ENCODE measurements at regions not wholly inside any gene's neighbourhood (a gene's known extent, or its start where the extent isn't known, plus 50 kb on each side); places are given as distances from the start of the nearest gene placed in this dataset.

DNA sequence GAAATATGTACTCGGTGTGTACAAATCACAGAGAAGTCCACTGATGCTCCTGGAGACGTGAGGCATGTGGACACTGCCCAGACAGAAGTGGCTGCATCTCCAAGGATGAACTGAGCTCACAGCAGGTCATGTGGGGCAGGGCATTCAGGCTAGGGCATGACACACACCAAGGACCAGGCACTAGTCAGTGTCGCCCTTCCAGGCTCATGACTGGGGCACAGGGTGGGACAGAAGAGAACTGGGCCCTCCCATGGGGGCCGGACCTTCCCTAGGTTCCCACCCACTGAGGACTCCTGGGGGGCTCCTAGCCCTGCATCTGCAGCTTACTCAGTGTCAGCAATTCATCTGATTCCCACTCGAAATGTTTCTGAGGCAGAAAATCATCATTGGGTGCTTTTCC, 256.8 kb upstream of the IRX4 start:
- H3K9me3 ChIP-seq: no peaks in the 10 kb centered on the region
- TF ChIP-seq, protein P1, sequence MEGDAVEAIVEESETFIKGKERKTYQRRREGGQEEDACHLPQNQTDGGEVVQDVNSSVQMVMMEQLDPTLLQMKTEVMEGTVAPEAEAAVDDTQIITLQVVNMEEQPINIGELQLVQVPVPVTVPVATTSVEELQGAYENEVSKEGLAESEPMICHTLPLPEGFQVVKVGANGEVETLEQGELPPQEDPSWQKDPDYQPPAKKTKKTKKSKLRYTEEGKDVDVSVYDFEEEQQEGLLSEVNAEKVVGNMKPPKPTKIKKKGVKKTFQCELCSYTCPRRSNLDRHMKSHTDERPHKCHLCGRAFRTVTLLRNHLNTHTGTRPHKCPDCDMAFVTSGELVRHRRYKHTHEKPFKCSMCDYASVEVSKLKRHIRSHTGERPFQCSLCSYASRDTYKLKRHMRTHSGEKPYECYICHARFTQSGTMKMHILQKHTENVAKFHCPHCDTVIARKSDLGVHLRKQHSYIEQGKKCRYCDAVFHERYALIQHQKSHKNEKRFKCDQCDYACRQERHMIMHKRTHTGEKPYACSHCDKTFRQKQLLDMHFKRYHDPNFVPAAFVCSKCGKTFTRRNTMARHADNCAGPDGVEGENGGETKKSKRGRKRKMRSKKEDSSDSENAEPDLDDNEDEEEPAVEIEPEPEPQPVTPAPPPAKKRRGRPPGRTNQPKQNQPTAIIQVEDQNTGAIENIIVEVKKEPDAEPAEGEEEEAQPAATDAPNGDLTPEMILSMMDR (IDR thresholded peaks at IDR 0.05): no peak
- H3K4me3 ChIP-seq: no peak overlapping the region
- DNase-seq (no peak), ATAC-seq (no peak)
- no peaks in the 10 kb centered on the region for H3K36me3 ChIP-seq (ENCODE audit: low read depth)
- intact Hi-C loops (cut with DNase I, micrococcal nuclease): no loop called here
- H3K4me1 ChIP-seq (ENCODE audit: low read depth): no peaks in the 10 kb centered on the region

DNA sequence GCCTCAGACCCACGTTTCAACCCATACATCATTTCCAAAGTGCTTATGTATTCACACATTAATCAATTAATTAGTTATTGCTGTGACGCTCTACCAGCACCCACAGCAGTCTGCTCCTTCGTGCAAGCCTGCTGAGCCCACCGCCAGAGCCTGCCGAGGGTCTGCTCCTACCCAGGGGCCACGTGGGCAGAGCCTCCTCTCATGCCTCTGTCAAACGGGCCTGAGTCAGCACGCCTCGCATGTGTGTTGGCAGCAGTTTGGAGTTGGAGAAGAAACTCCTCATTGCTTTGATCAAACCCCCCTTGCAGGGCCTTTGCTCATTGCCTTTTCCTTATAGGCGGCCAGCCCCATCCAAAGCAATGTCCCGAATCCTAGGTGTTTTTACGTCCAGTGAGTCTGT, 256.2 kb upstream of the IRX4 start:
- no peak for ATAC-seq
- Histone ChIP-seq H3K4me3 (no peak overlapping the region), H3K4me1 (ENCODE audit: low read depth) (no peaks in the 10 kb centered on the region)

DNA sequence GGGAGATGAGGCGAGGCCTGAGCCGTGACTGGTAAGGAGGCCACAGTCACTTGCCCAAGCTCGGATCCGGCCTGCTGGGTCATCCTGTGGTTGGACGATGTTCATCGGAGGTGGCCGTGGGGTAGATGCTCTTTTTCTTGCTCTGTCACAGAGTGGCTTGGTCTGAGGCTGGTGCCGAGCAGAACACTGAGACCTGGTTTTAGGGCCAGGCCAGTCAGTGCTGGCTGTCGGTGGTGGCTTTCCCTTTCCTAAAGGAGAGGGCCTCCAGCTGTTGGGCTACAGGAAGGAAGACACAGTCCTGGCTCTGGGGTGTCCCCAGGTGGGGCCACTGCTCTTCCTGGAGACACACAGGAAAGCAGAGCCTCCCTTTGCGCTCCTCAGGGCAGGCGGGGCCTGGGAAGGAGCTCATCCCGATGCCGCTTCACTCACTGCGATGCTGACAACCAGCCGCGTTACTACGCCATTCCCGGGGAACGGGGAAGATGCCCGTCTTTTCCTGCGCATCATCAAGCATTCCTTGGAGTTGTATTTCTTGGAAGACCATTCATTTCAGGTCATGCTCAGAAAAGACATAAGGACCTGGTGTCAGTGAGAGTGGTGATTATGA, 254.8 kb upstream of the IRX4 start:
- no peaks in the 10 kb centered on the region for H3K9me3 ChIP-seq
- intact Hi-C loops (cut with DNase I, micrococcal nuclease): no loop called here
- no peak for DNase-seq
- no peak overlapping the region for H3K4me3 ChIP-seq
- TF ChIP-seq, protein P1 (IDR thresholded peaks at IDR 0.05): no peak
- H3K4me1 ChIP-seq (ENCODE audit: low read depth): no peaks in the 10 kb centered on the region
- no peaks in the 10 kb centered on the region for H3K36me3 ChIP-seq (ENCODE audit: low read depth)
- ATAC-seq: no peak

More for the DNA sequence above, 256.2 kb upstream of the IRX4 start:
- TF ChIP-seq, protein P1 (IDR thresholded peaks at IDR 0.05): no peak
- DNase-seq: no peak
- Histone ChIP-seq H3K36me3 (ENCODE audit: low read depth) (no peaks in the 10 kb centered on the region), H3K9me3 (no peaks in the 10 kb centered on the region)
- intact Hi-C loops (cut with DNase I, micrococcal nuclease): no loop called here

DNA sequence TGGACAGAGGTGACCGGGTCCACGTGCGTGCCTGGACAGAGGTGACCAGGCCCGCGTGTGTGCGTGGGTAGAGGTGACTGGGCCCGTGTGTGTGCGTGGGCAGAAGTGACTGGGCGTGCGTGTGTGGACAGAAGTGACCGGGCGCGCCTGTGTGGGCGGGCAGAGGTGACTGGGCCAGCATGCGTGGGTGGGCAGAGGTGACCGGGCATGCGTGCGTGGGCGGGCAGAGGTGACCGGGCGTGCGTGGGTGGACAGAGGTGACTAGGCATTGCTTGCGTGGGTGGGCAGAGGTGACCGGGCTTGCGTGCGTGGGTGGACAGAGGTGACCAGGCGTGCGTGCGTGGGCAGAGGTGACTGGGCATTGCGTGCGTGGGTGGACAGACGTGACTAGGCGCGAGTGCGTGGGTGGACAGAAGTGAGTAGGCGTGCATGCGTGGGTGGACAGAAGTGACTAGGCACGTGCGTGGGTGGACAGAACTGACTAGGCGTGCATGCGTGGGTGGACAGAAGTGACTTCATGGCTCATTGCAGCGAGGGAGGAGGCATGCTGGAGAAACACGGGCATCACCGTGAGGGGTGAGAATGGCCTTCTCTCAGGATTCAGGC, 254.1 kb upstream of the IRX4 start:
- Histone ChIP-seq H3K4me1 (ENCODE audit: low read depth) (no peaks in the 10 kb centered on the region), H3K9me3 (no peaks in the 10 kb centered on the region), H3K36me3 (ENCODE audit: low read depth) (no peaks in the 10 kb centered on the region), H3K4me3 (no peak overlapping the region)
- intact Hi-C loops (cut with DNase I, micrococcal nuclease): no loop called here
- ATAC-seq (no peak), DNase-seq (no peak)
- TF ChIP-seq, protein P1 (IDR thresholded peaks at IDR 0.05): no peak

DNA sequence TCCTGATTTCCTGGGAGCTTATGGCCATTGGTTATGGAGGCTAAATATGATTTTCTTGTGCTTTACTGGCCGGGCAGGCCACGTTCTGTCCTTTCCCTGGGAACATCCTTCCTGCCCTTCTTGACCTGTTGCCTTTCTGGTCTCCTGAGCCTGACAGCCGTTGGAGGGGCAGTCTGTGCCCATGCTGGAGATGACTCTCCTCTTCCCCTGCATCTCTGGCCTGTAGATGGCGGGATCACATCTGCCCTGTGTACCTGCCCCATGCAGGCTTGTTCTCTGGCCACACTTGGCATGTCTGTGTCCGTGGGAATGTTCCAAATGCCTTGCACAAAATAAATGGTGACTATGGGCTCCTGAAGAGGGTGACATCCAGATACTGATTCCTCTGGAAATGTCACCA, 253.1 kb upstream of the IRX4 start:
- H3K9me3 ChIP-seq: no peaks in the 10 kb centered on the region
- intact Hi-C loops (cut with DNase I, micrococcal nuclease): no loop called here
- H3K4me3 ChIP-seq: no peak overlapping the region
- H3K4me1 ChIP-seq (ENCODE audit: low read depth): no peaks in the 10 kb centered on the region
- DNase-seq (no peak), ATAC-seq (no peak)
- no peaks in the 10 kb centered on the region for H3K36me3 ChIP-seq (ENCODE audit: low read depth)
- TF ChIP-seq, protein P1 (IDR thresholded peaks at IDR 0.05): no peak

All from mucosa of descending colon (tissue), 3 donors.